ENCODE measurements at regions not wholly inside any gene's neighbourhood (a gene's known extent, or its start where the extent isn't known, plus 50 kb on each side); places are given as distances from the start of the nearest gene placed in this dataset.
A peak's percentile ranks its signal among the peaks of the same experiment; 100 is the strongest.

- DNase-seq (ENCODE audit: low read depth in 3 of 3) = no peak
Observed at GRCh38 chr20:21653628-21654027, 51.8 kb upstream of the PAX1 start.

- DNase-seq (ENCODE audit: low read depth in 3 of 3) = no peak
Observed at GRCh38 chr20:21643417-21643816, 62.0 kb upstream of the PAX1 start.

- no peak for DNase-seq (ENCODE audit: low read depth in 3 of 3)
Observed at GRCh38 chr20:21640556-21640955, 64.9 kb upstream of the PAX1 start.

GRCh38 chr20:21633829-21634228, 71.6 kb upstream of the PAX1 start:
- no peak for DNase-seq (ENCODE audit: low read depth in 3 of 3)

- no peak for DNase-seq (ENCODE audit: low read depth in 3 of 3)
Observed at GRCh38 chr20:21632735-21633053, 72.8 kb upstream of the PAX1 start.

- no peak for DNase-seq (ENCODE audit: low read depth in 3 of 3)
Observed at GRCh38 chr20:21632031-21632734, 73.3 kb upstream of the PAX1 start.

GRCh38 chr20:21628800-21629199, 76.7 kb upstream of the PAX1 start:
- no peak for DNase-seq (ENCODE audit: low read depth in 3 of 3)

- no peak for DNase-seq (ENCODE audit: low read depth in 3 of 3)
Observed at GRCh38 chr20:21623781-21624094, 81.7 kb upstream of the PAX1 start.

GRCh38 chr20:21623074-21623780, 82.2 kb upstream of the PAX1 start:
- no peak for DNase-seq (ENCODE audit: low read depth in 3 of 3)

GRCh38 chr20:21622097-21622857, 83.2 kb upstream of the PAX1 start:
- DNase-seq (ENCODE audit: low read depth in 3 of 3) = no peak

GRCh38 chr20:21618759-21619416, 86.6 kb upstream of the PAX1 start:
- DNase-seq (ENCODE audit: low read depth in 3 of 3) = no peak

- DNase-seq (ENCODE audit: low read depth in 3 of 3) = peak in 2 of 3 experiments; percentile 5 to 8
Observed at GRCh38 chr20:21615617-21616080, 89.8 kb upstream of the PAX1 start.

- no peak for DNase-seq (ENCODE audit: low read depth in 3 of 3)
Observed at GRCh38 chr20:21614980-21615379, 90.5 kb upstream of the PAX1 start.

- DNase-seq (ENCODE audit: low read depth in 3 of 3) = no peak
Observed at GRCh38 chr20:21613512-21613911, 92.0 kb upstream of the PAX1 start.

- DNase-seq (ENCODE audit: low read depth in 3 of 3) = no peak
Observed at GRCh38 chr20:21609981-21610380, 95.5 kb upstream of the PAX1 start.

- DNase-seq (ENCODE audit: low read depth in 3 of 3) = no peak
Observed at GRCh38 chr20:21609221-21609620, 95.4 kb upstream of the NKX2-2 start.

GRCh38 chr20:21608777-21609176, 94.9 kb upstream of the NKX2-2 start:
- DNase-seq (ENCODE audit: low read depth in 3 of 3) = no peak

GRCh38 chr20:21607971-21608725, 94.3 kb upstream of the NKX2-2 start:
- no peak for DNase-seq (ENCODE audit: low read depth in 3 of 3)

GRCh38 chr20:21601799-21602198, 87.9 kb upstream of the NKX2-2 start:
- no peak for DNase-seq (ENCODE audit: low read depth in 3 of 3)

- no peak for DNase-seq (ENCODE audit: low read depth in 3 of 3)
Observed at GRCh38 chr20:21586682-21587081, 72.8 kb upstream of the NKX2-2 start.

- DNase-seq (ENCODE audit: low read depth in 3 of 3) = no peak
Observed at GRCh38 chr20:21583486-21584168, 69.8 kb upstream of the NKX2-2 start.

Measured in stimulated activated CD4-positive, alpha-beta T cell treated with anti-CD3 and anti-CD28 coated beads, TNF-alpha, amount 100 ng/mL, for 4 hours (primary cell).